GM10266 (cell line): ENCODE measurements at regions not wholly inside any gene's neighbourhood (a gene's known extent, or its start where the extent isn't known, plus 50 kb on each side); places are given as distances from the start of the nearest gene placed in this dataset.

ENCODE experiments used
- DNase-seq: peaks from one replicate; pipeline ENCODE4 v3.0.0; 2012; ENCODE audit errors: extremely low spot score
- TF ChIP-seq, protein P1 (sequence below): IDR thresholded peaks from 2 replicates; pipeline ENCODE4 v1.5.1; 2012; ENCODE audit warnings: mild to moderate bottlenecking, low read depth; ENCODE audit not compliant: control insufficient read depth, insufficient read depth; ENCODE audit errors: missing control alignments

DNA sequence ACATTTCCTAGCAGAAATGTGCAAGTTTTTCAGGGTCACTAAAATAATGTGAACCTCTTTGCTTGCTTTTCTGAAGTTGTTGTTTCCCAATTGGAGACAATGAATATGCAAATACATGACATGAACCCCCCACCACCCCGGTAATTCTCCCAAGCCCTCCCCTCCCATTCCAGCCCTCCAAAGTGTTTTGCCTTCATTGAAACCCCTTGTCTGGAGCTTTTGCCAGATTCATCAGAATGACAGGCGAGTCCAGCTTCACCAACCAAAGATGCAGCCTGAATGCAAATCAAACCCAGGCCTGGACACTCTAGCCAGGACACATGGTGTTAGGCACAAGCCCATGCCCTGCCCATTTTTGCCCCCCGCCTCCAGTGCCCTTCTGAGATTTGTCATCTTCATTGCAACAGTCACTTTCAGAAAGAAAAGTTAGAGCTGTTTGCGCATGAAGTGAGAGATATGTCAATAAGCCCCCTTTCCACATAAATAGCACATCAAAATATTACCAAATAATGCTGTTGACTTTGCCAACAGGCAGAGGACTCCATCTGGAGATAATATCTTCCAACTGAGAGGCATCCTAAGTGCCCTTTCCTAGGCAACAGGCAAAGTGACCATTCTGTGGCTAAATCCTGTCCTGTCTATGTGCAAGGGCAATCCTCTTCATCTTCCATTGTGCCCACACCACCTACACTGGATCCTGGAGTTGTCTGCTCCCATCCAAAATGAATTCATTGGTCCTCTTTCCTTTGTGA is 145.6 kb upstream of the NFIA start:
- TF ChIP-seq, protein P1, sequence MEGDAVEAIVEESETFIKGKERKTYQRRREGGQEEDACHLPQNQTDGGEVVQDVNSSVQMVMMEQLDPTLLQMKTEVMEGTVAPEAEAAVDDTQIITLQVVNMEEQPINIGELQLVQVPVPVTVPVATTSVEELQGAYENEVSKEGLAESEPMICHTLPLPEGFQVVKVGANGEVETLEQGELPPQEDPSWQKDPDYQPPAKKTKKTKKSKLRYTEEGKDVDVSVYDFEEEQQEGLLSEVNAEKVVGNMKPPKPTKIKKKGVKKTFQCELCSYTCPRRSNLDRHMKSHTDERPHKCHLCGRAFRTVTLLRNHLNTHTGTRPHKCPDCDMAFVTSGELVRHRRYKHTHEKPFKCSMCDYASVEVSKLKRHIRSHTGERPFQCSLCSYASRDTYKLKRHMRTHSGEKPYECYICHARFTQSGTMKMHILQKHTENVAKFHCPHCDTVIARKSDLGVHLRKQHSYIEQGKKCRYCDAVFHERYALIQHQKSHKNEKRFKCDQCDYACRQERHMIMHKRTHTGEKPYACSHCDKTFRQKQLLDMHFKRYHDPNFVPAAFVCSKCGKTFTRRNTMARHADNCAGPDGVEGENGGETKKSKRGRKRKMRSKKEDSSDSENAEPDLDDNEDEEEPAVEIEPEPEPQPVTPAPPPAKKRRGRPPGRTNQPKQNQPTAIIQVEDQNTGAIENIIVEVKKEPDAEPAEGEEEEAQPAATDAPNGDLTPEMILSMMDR = no peak
- no peak for DNase-seq

DNA sequence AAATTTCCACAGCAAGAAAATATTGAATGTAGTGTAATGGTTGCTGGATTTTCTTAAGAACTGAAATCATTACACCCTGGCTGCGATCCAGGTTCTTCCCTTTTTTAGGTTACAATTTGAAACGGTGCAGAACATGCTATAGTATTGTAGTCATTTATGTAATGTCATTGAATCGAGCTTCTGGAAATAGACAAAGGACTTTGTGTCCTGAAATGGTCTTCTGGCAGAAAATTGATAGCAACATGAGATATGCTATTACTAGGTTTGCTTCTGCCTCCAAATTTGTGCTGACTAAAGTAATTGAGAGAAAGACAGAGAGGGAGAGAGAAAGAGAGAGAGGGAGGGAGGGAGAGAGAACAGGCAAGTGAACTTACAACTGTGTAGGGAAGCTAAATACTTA is 146.2 kb upstream of the NFIA start:
- TF ChIP-seq, protein P1 = no peak
- no peak for DNase-seq

DNA sequence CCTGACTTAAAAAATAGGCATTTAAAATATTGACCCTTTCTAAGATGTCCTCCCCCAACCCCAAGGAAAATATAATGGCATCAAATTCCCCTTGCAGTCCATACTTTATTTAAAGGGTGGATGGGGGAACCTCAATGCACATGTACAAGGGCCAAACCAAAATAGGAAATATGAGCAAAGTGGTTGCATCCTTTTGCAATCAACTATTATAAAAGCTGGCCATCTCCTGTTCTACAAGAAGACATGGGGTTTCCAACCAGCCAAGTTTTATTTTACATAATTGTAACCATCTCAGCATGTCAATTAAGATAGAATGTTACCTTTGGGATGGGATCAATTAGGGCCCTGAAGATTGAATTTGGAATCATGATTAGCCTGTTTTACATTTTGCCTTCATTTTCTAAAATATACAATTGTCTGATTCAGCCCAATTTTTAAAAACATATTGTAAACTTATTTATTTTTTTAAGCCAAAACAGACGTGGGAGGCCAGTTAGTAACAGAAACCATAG is 146.7 kb upstream of the NFIA start:
- DNase-seq = no peak
- TF ChIP-seq, protein P1 = no peak

DNA sequence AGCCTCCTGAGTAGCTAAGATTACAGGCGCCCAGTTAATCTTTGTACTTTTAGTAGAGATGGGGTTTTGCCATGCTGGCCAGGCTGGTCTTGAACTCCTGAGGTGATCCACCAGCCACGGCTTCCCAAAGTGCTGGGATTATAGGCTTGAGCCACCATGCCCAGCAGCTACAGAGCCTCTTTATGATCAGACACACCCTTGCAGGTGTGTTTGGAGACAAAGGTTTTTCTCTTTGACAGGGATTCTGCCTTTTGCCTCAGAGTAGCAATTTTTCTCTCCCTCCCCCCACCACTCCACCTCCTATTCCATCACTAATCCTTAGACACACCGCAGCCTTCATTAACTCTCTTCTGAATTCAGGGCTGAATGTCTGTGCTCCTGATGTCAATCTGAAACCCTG is 152.2 kb upstream of the NFIA start:
- TF ChIP-seq, protein P1 = no peak
- DNase-seq = no peak

DNA sequence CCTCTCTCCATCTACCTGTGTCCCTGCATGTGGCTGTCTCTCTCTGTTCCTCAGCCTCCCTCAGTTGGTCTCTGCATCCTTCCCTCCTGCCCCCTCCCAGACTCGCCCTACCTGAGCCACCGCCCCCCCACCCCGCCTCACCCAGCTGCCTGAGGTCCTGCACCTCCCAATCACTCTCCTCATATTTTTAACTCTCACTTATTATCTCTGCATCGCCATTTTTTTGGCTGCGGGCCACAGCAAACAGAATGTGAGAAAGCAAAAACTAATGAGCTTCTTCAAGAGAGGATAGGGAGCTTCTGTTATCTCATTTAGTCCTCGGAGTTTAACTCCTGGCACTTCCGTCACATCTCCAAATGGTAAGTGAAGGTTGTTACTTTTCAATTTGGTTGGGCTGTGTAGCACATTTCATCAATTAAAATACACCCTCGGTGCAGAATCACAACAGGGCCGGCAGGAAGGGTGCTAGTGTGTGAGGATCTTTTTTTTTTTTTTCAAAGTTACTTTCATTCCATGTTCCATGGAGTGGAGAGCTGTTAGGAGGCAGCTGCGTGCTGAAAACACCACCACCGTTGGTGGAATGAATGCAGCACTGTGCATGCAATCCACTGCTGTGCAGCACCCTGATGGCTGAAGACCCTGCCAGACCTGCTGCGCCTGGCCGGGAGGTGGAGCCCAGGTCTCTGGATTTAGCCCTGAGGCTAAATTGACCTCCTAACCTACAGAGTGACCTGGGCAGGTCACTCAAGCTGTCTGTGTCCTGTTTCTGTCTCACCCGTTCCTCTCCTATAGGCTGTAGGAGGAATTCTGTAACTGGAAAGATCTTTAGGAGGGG is 157.2 kb upstream of the NFIA start:
- TF ChIP-seq, protein P1 = no peak
- no peak for DNase-seq

DNA sequence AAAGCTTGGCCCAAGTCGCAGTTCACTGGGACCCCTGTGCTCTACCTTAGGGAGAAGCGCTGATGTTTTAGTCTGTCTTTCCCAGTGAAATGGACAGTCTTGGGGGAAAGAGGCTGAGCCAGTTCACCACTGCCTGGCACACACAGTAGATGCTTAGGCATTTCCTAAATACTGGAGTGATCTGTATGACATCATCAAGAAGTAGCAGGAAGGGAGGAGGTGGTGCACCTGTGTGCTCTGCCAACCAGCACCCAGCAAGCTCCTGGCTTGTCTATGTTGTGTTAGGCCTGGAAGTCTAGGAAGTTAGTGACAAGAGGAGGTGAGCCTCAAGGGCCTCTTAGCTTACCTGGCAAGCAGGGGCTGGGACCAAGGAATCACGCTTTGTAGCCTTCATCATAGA is 158.2 kb upstream of the NFIA start:
- TF ChIP-seq, protein P1 = no peak
- DNase-seq = no peak
